Right lung (tissue), 2 donors: ENCODE measurements at regions not wholly inside any gene's neighbourhood (a gene's known extent, or its start where the extent isn't known, plus 50 kb on each side); places are given as distances from the start of the nearest gene placed in this dataset.
"Not testable (repeated sequence)": the region's sequence is repeated elsewhere in the genome, so short reads cannot be mapped to it uniquely, and the experiment has no call there.

Experiments used
- DNase-seq, 2 donors: peaks; one replicate each; pipeline ENCODE4 v3.0.0-alpha.2; 2013

- no peak for DNase-seq
These were observed 216.9 kb downstream of the RPAP3 start for GRCh38 chr12:47488888-47489287.

- no peak for DNase-seq
These were observed 224.8 kb downstream of the RPAP3 start for GRCh38 chr12:47481041-47481440.

- no peak for DNase-seq
These were observed 227.4 kb downstream of the RPAP3 start for GRCh38 chr12:47478426-47478825.

GRCh38 chr12:47473091-47473490, 232.7 kb downstream of the RPAP3 start:
- DNase-seq, result peak; percentile 21

GRCh38 chr12:47470349-47470748, 235.5 kb downstream of the RPAP3 start:
- not testable (repeated sequence) for DNase-seq

- DNase-seq, result not testable (repeated sequence)
These were observed 241.9 kb downstream of the RPAP3 start for GRCh38 chr12:47463918-47464317.

GRCh38 chr12:47458279-47458678, 247.6 kb downstream of the RPAP3 start:
- DNase-seq, result no peak

GRCh38 chr12:47449797-47450196, 256.0 kb downstream of the RPAP3 start:
- no peak for DNase-seq

- DNase-seq, result no peak
These were observed 263.5 kb downstream of the RPAP3 start for GRCh38 chr12:47442310-47442709.

- no peak for DNase-seq
These were observed 264.3 kb downstream of the RPAP3 start for GRCh38 chr12:47441490-47441889.

GRCh38 chr12:47438175-47438574, 267.7 kb downstream of the RPAP3 start:
- no peak for DNase-seq

GRCh38 chr12:47437570-47437969, 268.3 kb downstream of the RPAP3 start:
- no peak for DNase-seq

- DNase-seq, result no peak
These were observed 272.0 kb downstream of the RPAP3 start for GRCh38 chr12:47433876-47434275.

GRCh38 chr12:47426678-47427309, 279.0 kb downstream of the RPAP3 start:
- not testable (repeated sequence) for DNase-seq

GRCh38 chr12:47422611-47423010, 283.2 kb downstream of the RPAP3 start:
- no peak for DNase-seq

- DNase-seq, result no peak
These were observed 286.3 kb downstream of the RPAP3 start for GRCh38 chr12:47419497-47419896.

- no peak for DNase-seq
These were observed 287.9 kb downstream of the RPAP3 start for GRCh38 chr12:47417955-47418354.

- DNase-seq, result no peak
These were observed 288.7 kb downstream of the RPAP3 start for GRCh38 chr12:47417121-47417520.

GRCh38 chr12:47415054-47415453, 290.8 kb downstream of the RPAP3 start:
- DNase-seq, result no peak

- DNase-seq, result no peak
These were observed 291.3 kb downstream of the RPAP3 start for GRCh38 chr12:47414511-47414910.

- DNase-seq, result no peak
These were observed 292.0 kb downstream of the RPAP3 start for GRCh38 chr12:47413806-47414205.

GRCh38 chr12:47412601-47413236, 293.1 kb downstream of the RPAP3 start:
- no peak for DNase-seq

- DNase-seq, result no peak
These were observed 293.9 kb downstream of the RPAP3 start for GRCh38 chr12:47411966-47412365.

- DNase-seq, result no peak
These were observed 295.0 kb downstream of the RPAP3 start for GRCh38 chr12:47410862-47411261.
